Right lung (tissue), 2 donors: ENCODE measurements at regions not wholly inside any gene's neighbourhood (a gene's known extent, or its start where the extent isn't known, plus 50 kb on each side); places are given as distances from the start of the nearest gene placed in this dataset.
"Not testable (repeated sequence)": the region's sequence is repeated elsewhere in the genome, so short reads cannot be mapped to it uniquely, and the experiment has no call there.

Experiments used
- DNase-seq, 2 donors: peaks; one replicate each; pipeline ENCODE4 v3.0.0-alpha.2; 2013

GRCh38 chr14:85131226-85131922 is 398.6 kb upstream of the FLRT2 start:
- no peak for DNase-seq

GRCh38 chr14:85142982-85143381 is 387.0 kb upstream of the FLRT2 start:
- DNase-seq: no peak

DNA sequence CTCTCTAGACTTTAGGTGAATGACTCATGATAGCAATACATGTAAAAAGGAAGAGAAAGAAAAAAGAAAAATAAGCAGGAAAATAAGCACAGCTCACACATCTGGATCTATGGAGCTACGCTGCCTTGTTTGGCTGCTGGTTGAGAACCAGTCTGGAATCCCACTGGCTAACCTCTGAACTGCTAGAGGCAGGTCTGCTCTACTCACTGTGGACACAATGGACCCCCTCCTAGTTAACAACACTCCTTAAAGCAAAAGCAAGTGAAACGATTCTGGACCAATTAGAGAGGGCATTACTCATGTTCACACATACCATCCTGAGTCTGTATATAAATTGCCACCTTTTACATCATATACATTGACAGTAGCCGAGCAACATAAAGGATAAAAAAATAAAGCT is 383.2 kb upstream of the FLRT2 start:
- no peak for DNase-seq

DNA sequence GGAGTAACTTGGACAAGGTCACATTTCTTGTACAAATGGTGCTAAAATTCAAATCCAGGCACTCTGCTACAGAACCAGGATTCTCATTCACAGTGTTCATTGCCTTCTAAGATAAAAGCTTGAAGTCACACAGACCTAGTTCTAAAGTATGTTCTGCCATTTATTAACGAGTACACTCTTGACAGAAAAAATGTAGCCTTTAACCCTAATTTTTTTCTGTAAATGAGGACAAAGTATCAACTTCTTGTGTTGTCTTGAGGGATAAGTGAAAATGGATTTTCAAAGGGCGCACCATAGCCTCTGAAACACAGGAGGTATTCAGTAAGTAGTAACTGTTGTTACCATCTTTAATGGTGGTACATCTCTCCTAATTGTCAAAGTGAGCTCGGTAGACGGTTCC is 379.8 kb upstream of the FLRT2 start:
- no peak for DNase-seq

GRCh38 chr14:85154714-85155113 is 375.2 kb upstream of the FLRT2 start:
- DNase-seq: no peak

DNA sequence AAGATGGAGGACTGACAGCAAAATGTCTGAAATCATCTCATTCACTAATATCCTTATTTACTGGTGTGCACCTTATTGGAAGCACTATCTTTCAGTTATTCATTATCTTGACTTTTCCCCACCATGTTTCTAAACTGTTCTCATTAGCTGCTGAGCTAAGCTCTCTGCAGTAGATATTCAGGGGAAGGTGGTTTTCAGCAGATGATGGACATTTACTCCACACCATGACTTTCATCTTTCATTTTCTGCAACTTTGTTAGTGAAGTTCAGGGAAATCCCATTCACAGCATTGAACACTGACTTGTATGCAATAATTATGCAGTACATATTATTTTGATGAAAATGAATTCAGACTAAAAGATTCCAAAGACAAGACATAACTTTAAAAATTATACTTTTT is 373.6 kb upstream of the FLRT2 start:
- no peak for DNase-seq

- DNase-seq: no peak
These were observed 370.2 kb upstream of the FLRT2 start for GRCh38 chr14:85159726-85160125.

DNA sequence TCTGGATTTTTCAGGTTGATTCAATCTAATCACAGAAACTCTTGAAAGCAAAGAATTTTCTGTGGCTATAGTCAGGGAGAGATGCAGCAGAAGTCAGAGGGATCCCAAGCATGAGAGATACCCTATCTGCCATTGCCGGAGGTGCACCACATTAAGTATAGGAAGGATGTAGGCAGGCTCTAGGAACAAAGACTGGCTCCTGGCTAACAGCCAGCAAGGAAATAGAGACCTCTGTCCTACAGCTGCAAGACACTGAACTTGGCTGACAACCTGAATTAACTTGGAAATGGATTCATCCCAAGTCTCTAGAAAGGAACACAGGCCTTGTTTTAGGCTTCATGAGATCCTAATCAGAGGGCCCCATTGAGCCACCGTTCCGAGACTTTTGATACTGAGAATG is 364.9 kb upstream of the FLRT2 start:
- DNase-seq: peak in 1 of 2 donors; percentile 11

- DNase-seq: no peak
These were observed 360.6 kb upstream of the FLRT2 start for GRCh38 chr14:85169381-85169780.

- no peak for DNase-seq
These were observed 357.7 kb upstream of the FLRT2 start for GRCh38 chr14:85172290-85172689.

DNA sequence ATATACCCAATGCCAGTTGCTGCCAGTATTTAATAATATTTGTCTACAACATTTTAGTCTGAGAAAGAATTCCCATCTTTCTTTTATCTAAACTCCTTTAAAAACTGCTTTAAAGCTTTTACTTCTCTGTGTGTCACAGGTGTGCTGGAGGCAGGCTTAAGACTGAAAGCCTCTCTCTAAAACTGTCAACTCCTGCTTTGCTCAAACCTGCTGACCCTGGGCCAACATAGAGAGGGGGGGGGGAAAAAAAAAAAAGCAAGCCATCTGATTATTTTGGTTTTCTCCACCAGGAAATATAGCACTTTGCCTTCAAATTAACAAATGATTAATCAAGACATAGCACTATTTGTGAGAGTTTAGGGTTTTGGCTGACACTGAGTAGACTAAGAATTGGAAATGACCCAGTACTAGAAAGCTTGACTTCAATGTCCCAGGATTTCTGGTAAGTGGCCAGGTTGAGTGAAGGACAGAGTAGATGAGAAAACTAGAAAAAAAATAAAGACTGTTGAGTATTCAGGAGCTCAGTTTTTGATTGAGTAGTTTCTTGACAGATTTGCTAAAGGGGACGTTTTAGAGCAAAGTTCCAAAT is 357.0 kb upstream of the FLRT2 start:
- no peak for DNase-seq

DNA sequence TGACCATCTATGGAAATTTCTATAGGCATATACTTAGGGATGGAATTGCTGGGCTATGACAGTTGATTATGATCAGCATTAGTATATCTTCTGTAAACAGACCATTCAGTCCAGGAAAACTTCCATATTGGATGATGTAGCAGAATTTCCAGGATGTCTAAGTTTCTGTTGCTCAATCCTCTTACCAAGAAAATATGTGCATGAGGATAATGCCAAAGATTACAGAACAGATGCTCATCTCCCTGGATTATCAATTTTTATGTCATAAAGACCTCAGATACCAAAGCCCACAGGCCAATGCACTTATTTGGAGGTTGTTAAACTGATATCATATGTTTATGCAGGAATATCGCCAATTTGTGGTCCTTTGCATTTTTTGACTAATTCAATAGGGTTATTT is 354.4 kb upstream of the FLRT2 start:
- no peak for DNase-seq

DNA sequence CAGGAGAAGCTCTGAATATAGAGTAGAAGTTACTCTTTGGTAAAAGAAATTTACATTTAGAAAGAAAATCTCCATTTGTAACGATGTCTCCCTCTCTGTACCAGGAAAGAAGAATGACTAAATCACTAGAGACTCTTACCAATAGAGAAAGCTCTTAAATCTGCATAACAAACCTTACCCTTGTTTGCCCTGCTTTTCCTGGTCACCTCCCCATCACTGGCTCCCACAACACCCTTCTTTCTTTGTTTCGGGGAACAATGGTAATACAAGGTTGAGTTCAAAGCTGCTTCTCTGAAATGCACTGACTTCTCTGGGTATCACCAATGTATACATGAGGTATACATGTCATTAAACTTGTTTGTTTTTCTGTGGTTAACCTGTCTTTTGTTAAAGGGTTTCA is 351.1 kb upstream of the FLRT2 start:
- DNase-seq: no peak

- DNase-seq: no peak
These were observed 349.1 kb upstream of the FLRT2 start for GRCh38 chr14:85180876-85181275.

DNA sequence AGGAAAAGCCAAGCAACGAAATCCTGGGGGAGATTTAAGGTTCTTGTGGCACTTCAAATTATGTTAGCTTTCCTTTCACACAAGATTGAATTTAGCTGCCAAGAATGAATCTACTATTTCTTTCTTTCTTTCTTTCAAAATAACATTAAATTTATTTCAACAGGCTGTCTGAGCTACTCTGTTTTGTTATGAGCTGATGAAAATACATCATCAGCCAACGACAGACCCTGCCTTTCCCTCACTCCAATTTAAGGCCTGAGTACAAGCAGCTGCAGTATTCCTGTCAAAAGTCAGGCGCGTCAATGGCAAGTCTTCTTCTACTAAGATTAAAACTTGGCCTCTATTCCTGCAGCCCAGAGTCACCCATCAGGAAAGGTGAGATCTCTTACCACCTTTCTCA is 347.7 kb upstream of the FLRT2 start:
- DNase-seq: peak in 1 of 2 donors; percentile 12

DNA sequence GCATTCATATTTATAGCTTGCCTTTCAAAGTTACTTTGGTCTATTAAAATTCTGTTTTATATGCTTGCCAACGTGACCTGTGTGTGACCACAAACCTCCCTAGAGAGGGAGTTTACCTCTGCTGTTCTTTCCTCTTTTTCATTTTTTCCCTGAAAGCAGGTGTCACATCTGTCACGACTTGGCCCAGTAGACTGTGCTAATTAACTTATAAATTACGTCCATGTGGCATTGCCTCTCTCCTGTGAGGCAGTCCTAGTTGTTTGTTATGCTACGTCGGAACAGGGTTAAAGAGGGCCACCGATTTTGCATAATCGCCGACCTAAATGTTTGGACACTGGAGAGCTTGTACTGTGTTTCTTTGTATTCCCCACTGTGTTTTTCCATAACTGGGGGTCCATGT is 343.9 kb upstream of the FLRT2 start:
- DNase-seq: no peak

GRCh38 chr14:85187521-85187920 is 342.4 kb upstream of the FLRT2 start:
- DNase-seq: no peak

GRCh38 chr14:85188836-85189235 is 341.1 kb upstream of the FLRT2 start:
- no peak for DNase-seq

DNA sequence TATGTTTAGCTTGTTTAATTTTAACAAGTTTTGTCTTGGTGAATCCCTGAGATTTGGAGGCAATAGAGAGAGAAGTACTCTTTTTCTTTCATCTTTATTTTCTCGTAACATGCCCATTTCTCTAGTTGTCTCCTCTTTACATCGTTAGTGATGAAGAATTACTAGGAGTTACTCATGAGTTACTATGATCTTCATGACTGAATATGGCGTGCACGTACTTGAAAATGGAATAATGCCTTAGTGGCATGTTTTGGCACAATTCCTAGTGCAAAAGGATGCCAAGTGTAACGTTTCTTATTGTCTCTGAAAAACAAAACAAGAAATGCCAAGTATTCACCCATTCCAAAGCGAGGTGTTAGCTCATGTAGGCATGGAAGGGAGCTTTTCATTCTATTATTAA is 340.7 kb upstream of the FLRT2 start:
- not testable (repeated sequence) for DNase-seq

GRCh38 chr14:85190251-85190650 is 339.7 kb upstream of the FLRT2 start:
- DNase-seq: no peak

DNA sequence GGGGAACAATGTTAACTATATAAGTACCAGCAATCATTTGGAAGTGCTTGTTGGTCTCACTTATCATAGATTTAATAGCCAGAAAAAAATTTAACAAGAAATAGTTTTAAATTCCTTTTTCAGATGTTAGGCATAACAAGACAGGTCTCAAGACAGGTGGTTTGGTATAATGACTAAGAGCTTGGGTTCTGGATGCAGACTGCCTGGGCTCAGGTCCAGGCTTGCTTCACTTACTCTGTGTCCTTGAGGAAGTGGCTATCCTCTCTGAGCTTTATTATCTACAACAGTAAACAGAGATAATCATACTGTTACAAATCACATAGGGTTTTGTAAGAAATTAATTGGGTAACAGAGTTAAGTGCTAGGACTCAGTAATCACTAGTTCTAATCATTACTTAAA is 338.0 kb upstream of the FLRT2 start:
- no peak for DNase-seq

DNA sequence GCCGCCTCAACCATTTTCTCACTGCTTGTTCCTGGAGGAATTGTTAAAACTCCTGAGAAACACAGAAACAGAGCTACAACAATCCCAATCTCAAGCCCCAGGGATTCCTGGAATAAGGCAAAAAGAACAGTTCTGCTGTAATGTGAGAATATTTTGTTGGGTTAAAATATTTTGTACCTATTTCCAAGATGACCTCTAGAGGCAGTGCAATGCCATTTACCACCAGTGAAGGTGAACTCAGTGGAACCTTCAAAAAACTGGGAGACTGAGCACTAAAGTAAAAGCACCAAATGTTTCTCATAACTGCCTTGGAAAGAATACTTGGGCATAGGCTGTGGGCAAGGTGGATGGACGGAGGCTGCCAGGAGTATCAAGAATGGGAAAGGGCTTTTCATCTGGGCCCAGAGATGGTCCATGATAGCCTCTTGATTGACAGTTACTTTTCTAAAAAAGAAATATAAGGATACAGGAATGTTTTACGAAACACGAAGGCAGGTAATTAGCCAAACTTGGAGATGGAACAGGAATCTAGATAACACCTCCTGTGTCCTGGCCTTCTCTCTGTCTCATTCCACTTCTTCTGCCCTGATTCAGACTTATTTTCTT is 334.0 kb upstream of the FLRT2 start:
- no peak for DNase-seq

DNA sequence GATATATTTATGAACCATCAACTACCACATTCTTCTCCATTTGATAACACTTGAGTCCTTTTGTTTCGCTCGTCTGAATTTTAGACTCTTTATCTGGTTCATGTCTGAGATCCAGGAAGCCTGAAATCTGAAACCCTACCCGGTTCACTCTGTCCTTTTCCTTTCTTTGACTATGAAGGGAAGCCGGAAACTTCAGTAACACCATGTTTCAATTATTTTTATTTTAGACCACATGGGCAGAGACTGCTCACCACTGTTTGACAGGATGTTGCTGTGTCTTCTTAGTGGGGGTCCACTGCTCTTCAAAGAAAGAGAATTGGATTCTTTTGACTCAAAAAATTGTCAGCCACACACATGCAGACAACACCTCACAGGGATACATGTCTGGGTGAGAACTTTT is 331.9 kb upstream of the FLRT2 start:
- no peak for DNase-seq

DNA sequence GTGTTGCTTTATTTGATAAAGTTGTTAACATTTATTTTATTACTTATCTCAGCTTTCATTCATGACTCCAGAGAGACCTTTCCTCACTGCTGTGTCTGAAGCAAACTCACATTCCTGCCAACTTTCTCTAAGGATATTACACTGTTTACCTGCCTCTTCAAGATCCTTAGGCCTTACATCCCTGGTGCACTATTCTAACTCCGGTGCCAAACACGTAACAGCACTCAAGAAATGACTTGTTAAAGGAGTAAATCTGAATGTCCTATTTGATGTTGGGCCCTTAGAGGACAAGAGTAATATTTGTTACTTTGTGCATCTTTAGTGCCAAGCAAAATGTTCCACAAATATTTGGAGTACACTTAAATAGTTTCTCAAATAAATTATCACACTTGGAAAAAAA is 324.1 kb upstream of the FLRT2 start:
- DNase-seq: no peak
